T-cell (primary cell): ENCODE measurements at regions not wholly inside any gene's neighbourhood (a gene's known extent, or its start where the extent isn't known, plus 50 kb on each side); places are given as distances from the start of the nearest gene placed in this dataset.
"Not testable (repeated sequence)": the region's sequence is repeated elsewhere in the genome, so short reads cannot be mapped to it uniquely, and the experiment has no call there.

Experiments used
- ATAC-seq, 4 experiments: fragments of 200-7000 bp in 3 of 4; fragments of 150-1000 bp in 1 of 4; cut with Tn5 transposase; replicated peaks in 1 of 4; 1 replicate in 3 of 4; 2 replicates in 1 of 4; pipeline ENCODE4 v1.10.0; 2021; ENCODE audit warnings: moderate library complexity in 3 of 4, mild to moderate bottlenecking in 2 of 4, moderate number of reproducible peaks in 1 of 4
- CTCF ChIA-PET, 2 donors: fragments of 300-600 bp; sonication (Branson Sonifier 250); formaldehyde crosslinking; loops; one replicate each; lab custom pipeline; 2022; ENCODE audit warnings: antibody characterized with exemption in 2 of 2; lab: Charles Lee
- POLR2A ChIA-PET, 2 donors: fragments of 300-600 bp; sonication (Branson Sonifier 250); formaldehyde crosslinking; loops; one replicate each; lab custom pipeline; 2022; ENCODE audit warnings: antibody characterized with exemption in 2 of 2; lab: Charles Lee
- DNase-seq, 35 experiments: peaks; one replicate each; pipeline versions ENCODE4 v3.0.0 to v3.0.0-alpha.2; 2013 to 2023
- H3K27ac ChIP-seq: one replicate; pipeline ENCODE4 v1.5.1; 2013; ENCODE audit warnings: low read length
- H3K27me3 ChIP-seq, 2 experiments: replicated peaks in 1 of 2; 1 replicate in 1 of 2; 2 replicates in 1 of 2; pipeline versions ENCODE4 v1.6.1 to v1.7.0; 2013; ENCODE audit warnings: low read length in 1 of 2, mixed read lengths in 1 of 2; ENCODE audit not compliant: control insufficient read depth in 2 of 2, insufficient read depth in 2 of 2; ENCODE audit errors: extremely low read depth in 1 of 2
- H3K36me3 ChIP-seq, 2 donors: 1 replicate in 1 of 2; 2 replicates in 1 of 2; pipeline versions ENCODE4 v1.6.1 to v1.7.0; 2013; ENCODE audit warnings: low read length in 1 of 2; ENCODE audit not compliant: control insufficient read depth in 2 of 2, insufficient read depth in 1 of 2; ENCODE audit errors: extremely low read depth in 1 of 2
- H3K4me1 ChIP-seq, 2 experiments: 1 replicate in 1 of 2; 2 replicates in 1 of 2; pipeline versions ENCODE4 v1.6.1 to v1.7.0; 2013; ENCODE audit warnings: low read length in 2 of 2, mixed read lengths in 1 of 2; ENCODE audit not compliant: insufficient read depth in 2 of 2, control insufficient read depth in 1 of 2; ENCODE audit errors: extremely low read depth in 1 of 2
- H3K4me3 ChIP-seq, 2 donors: 1 replicate in 1 of 2; 2 replicates in 1 of 2; pipeline versions ENCODE4 v1.5.1 to v1.7.0; 2013; ENCODE audit warnings: mild to moderate bottlenecking in 2 of 2, low read length in 1 of 2, moderate library complexity in 1 of 2; ENCODE audit not compliant: control insufficient read depth in 1 of 2; ENCODE audit errors: extremely low read depth in 1 of 2
- H3K9me3 ChIP-seq: 2 replicates; pipeline ENCODE4 v1.7.0; 2013
- H3K27ac Mint-ChIP-seq, 2 donors: one replicate each; pipeline ENCODE4 v1.8.0; 2020 to 2021; ENCODE audit warnings: mild to moderate bottlenecking in 2 of 2, mixed read lengths in 2 of 2
- H3K27me3 Mint-ChIP-seq, 2 donors: one replicate each; pipeline ENCODE4 v1.8.0; 2021 to 2022; ENCODE audit warnings: mixed read lengths in 2 of 2
- H3K36me3 Mint-ChIP-seq: one replicate; pipeline ENCODE4 v1.8.0; 2021; ENCODE audit warnings: mixed read lengths
- H3K4me1 Mint-ChIP-seq, 3 donors: one replicate each; pipeline ENCODE4 v1.8.0; 2020 to 2022; ENCODE audit warnings: mixed read lengths in 3 of 3, mild to moderate bottlenecking in 1 of 3
- H3K4me3 Mint-ChIP-seq, 3 donors: one replicate each; pipeline ENCODE4 v1.8.0; 2020 to 2022; ENCODE audit warnings: mild to moderate bottlenecking in 3 of 3, mixed read lengths in 3 of 3, moderate library complexity in 3 of 3
- H3K9me3 Mint-ChIP-seq, 3 donors: one replicate each; pipeline ENCODE4 v1.8.0; 2020 to 2022; ENCODE audit warnings: mixed read lengths in 3 of 3
- WGBS: methylation state at CpG from one replicate; pipeline ENCODE4 v1.1.5; 2013; ENCODE audit warnings: missing lambda C conversion rate; ENCODE audit not compliant: insufficient coverage; 5-methylcytosine and 5-hydroxymethylcytosine counted together

- not testable (repeated sequence) for H3K9me3 Mint-ChIP-seq, H3K36me3 ChIP-seq, ATAC-seq
Observed at GRCh38 chr3:125681906-125682305, 86.6 kb upstream of the OSBPL11 start.

GRCh38 chr3:125682610-125683009, 87.3 kb upstream of the OSBPL11 start:
- ATAC-seq, H3K27ac ChIP-seq, H3K27ac Mint-ChIP-seq, H3K4me3 ChIP-seq, H3K9me3 Mint-ChIP-seq, H3K9me3 ChIP-seq, H3K4me1 Mint-ChIP-seq, H3K36me3 Mint-ChIP-seq, H3K36me3 ChIP-seq, CTCF ChIA-PET, H3K4me1 ChIP-seq, H3K4me3 Mint-ChIP-seq, DNase-seq: not testable (repeated sequence)
- 72% methylated on average over 2 of the region's 4 CpGs for WGBS
- peaks cover 13 to 17% of the 10 kb centered on the region in 2 donors for H3K27me3 Mint-ChIP-seq
- peaks cover 0 to 22% of the 10 kb centered on the region in 2 experiments for H3K27me3 ChIP-seq
- POLR2A ChIA-PET, result interaction anchor here in 1 of 2 donors (0.7 kb wide), 1 partner anchor 255 kb away, joined by 14 read pairs; no protein-coding TSS in a partner anchor

More at GRCh38 chr3:125681906-125682305, 86.6 kb upstream of the OSBPL11 start:
- H3K27ac ChIP-seq, DNase-seq, H3K4me1 Mint-ChIP-seq, H3K36me3 Mint-ChIP-seq, H3K4me3 Mint-ChIP-seq, H3K27ac Mint-ChIP-seq, H3K4me1 ChIP-seq, H3K9me3 ChIP-seq, POLR2A ChIA-PET, CTCF ChIA-PET, H3K4me3 ChIP-seq: not testable (repeated sequence)
- 89% methylated on average over 1 of the region's 5 CpGs for WGBS
- H3K27me3 ChIP-seq, result peaks cover 0 to 22% of the 10 kb centered on the region in 2 experiments
- peaks cover 13 to 17% of the 10 kb centered on the region in 2 donors for H3K27me3 Mint-ChIP-seq

GRCh38 chr3:125683067-125683829, 88.0 kb upstream of the OSBPL11 start:
- H3K27me3 ChIP-seq, result peaks cover 0 to 22% of the 10 kb centered on the region in 2 experiments
- H3K36me3 Mint-ChIP-seq, result no peaks in the 10 kb centered on the region
- H3K27ac Mint-ChIP-seq, result no peak overlapping the region
- no peak for DNase-seq
- H3K36me3 ChIP-seq, result no peaks in the 10 kb centered on the region
- no peaks in the 10 kb centered on the region for H3K9me3 ChIP-seq
- H3K27ac ChIP-seq, result no peak overlapping the region
- H3K27me3 Mint-ChIP-seq, result peaks cover 13 to 17% of the 10 kb centered on the region in 2 donors
- no peak overlapping the region for H3K4me3 ChIP-seq
- CTCF ChIA-PET, result no interaction called here
- H3K4me1 Mint-ChIP-seq, result no peaks in the 10 kb centered on the region
- 61% methylated on average over 2 of the region's 9 CpGs for WGBS
- POLR2A ChIA-PET, result interaction anchor here in 1 of 2 donors (0.7 kb wide), 1 partner anchor 256 kb away, joined by 14 read pairs; no protein-coding TSS in a partner anchor
- no peaks in the 10 kb centered on the region for H3K4me1 ChIP-seq
- H3K9me3 Mint-ChIP-seq, result no peaks in the 10 kb centered on the region
- ATAC-seq, result no peak
- H3K4me3 Mint-ChIP-seq, result no peak overlapping the region

- H3K27ac Mint-ChIP-seq, result no peak overlapping the region
- H3K9me3 Mint-ChIP-seq, result no peaks in the 10 kb centered on the region
- H3K4me1 Mint-ChIP-seq, result no peaks in the 10 kb centered on the region
- H3K9me3 ChIP-seq, result no peaks in the 10 kb centered on the region
- ChIA-PET CTCF (no interaction called here), POLR2A (no interaction called here)
- H3K36me3 ChIP-seq, result no peaks in the 10 kb centered on the region
- peaks cover 10 to 17% of the 10 kb centered on the region in 2 donors for H3K27me3 Mint-ChIP-seq
- no peaks in the 10 kb centered on the region for H3K36me3 Mint-ChIP-seq
- 53% methylated on average over 9 of the region's 11 CpGs for WGBS
- H3K4me1 ChIP-seq, result no peaks in the 10 kb centered on the region
- H3K27me3 ChIP-seq, result peaks cover 0 to 22% of the 10 kb centered on the region in 2 experiments
- H3K4me3 Mint-ChIP-seq, result no peak overlapping the region
- no peak overlapping the region for H3K4me3 ChIP-seq
- H3K27ac ChIP-seq, result no peak overlapping the region
- no peak for DNase-seq
- no peak for ATAC-seq
Observed at GRCh38 chr3:125684199-125684598, 88.9 kb upstream of the OSBPL11 start.

GRCh38 chr3:125685741-125686140, 90.4 kb upstream of the OSBPL11 start:
- CTCF ChIA-PET, H3K9me3 ChIP-seq, ATAC-seq, H3K36me3 ChIP-seq, POLR2A ChIA-PET, H3K4me1 ChIP-seq, H3K27ac ChIP-seq, DNase-seq, H3K4me3 ChIP-seq, H3K36me3 Mint-ChIP-seq, H3K4me1 Mint-ChIP-seq, H3K9me3 Mint-ChIP-seq, H3K27ac Mint-ChIP-seq, H3K4me3 Mint-ChIP-seq: not testable (repeated sequence)
- H3K27me3 Mint-ChIP-seq, result peaks cover 9 to 17% of the 10 kb centered on the region in 2 donors
- WGBS, result no CpG with 5 or more reads among the region's 2 CpGs
- H3K27me3 ChIP-seq, result peaks cover 0 to 15% of the 10 kb centered on the region in 2 experiments

- Mint-ChIP-seq H3K9me3 (no peaks in the 10 kb centered on the region), H3K4me3 (no peak overlapping the region), H3K36me3 (no peaks in the 10 kb centered on the region), H3K27ac (no peak overlapping the region), H3K27me3 (peaks cover 0 to 4% of the 10 kb centered on the region in 2 donors), H3K4me1 (no peaks in the 10 kb centered on the region)
- 96% methylated on average over 4 of the region's 13 CpGs for WGBS
- H3K36me3 ChIP-seq, result no peaks in the 10 kb centered on the region
- H3K27me3 ChIP-seq, result no peaks in the 10 kb centered on the region
- DNase-seq (no peak), ATAC-seq (no peak)
- no peaks in the 10 kb centered on the region for H3K4me1 ChIP-seq
- H3K9me3 ChIP-seq, result no peaks in the 10 kb centered on the region
- no peak overlapping the region for H3K4me3 ChIP-seq
- ChIA-PET CTCF (no interaction called here), POLR2A (no interaction called here)
- H3K27ac ChIP-seq, result no peak overlapping the region
Observed at GRCh38 chr3:125692361-125692760, 97.1 kb upstream of the OSBPL11 start.
